HCT116 (cell line): ENCODE measurements at regions not wholly inside any gene's neighbourhood (a gene's known extent, or its start where the extent isn't known, plus 50 kb on each side); places are given as distances from the start of the nearest gene placed in this dataset.

Experiments
- CEBPB ChIP-seq: IDR thresholded peaks from 2 replicates; pipeline ENCODE4 v1.6.1; 2012; ENCODE audit warnings: low read depth
- ELF1 ChIP-seq: IDR thresholded peaks from 2 replicates; pipeline ENCODE4 v1.6.1; 2012; ENCODE audit warnings: low read depth, borderline replicate concordance
- EZH2 ChIP-seq: fragments of 200-600 bp; sonication (generic); IDR thresholded peaks from 2 replicates; pipeline ENCODE4 v1.6.1; 2017; ENCODE audit warnings: antibody characterized with exemption, mixed run types
- EZH2phosphoT487 ChIP-seq: fragments of 200-600 bp; IDR thresholded peaks from 2 replicates; pipeline ENCODE4 v1.6.1; 2018; ENCODE audit warnings: antibody characterized with exemption, borderline replicate concordance
- POLR2A ChIP-seq: IDR thresholded peaks from 2 replicates; pipeline ENCODE4 v1.7.0; 2011; ENCODE audit warnings: borderline replicate concordance; ENCODE audit not compliant: insufficient read depth, insufficient read length; ENCODE audit errors: extremely low read depth
- POLR2AphosphoS5 ChIP-seq: IDR thresholded peaks from 2 replicates; pipeline ENCODE4 v1.6.1; 2011; ENCODE audit warnings: mild to moderate bottlenecking, low read depth, low read length, moderate library complexity
- RAD21 ChIP-seq: IDR thresholded peaks from 2 replicates; pipeline ENCODE4 v1.6.1; 2012; ENCODE audit warnings: low read depth, mild to moderate bottlenecking
- YY1 ChIP-seq: IDR thresholded peaks from 2 replicates; pipeline ENCODE4 v1.6.1; 2011; ENCODE audit warnings: low read length, low read depth, moderate library complexity, mild to moderate bottlenecking; ENCODE audit not compliant: insufficient replicate concordance; ENCODE audit errors: extremely low read depth
- TF ChIP-seq, protein P1 (sequence below), 3 experiments: fragments of 200-600 bp in 1 of 3; sonication (generic) in 1 of 3; IDR thresholded peaks in 2 of 3; conservative IDR thresholded peaks in 1 of 3; 2 replicates each; pipeline ENCODE4 v1.5.1; 2012 to 2017; ENCODE audit warnings: low read depth in 2 of 3, low read length in 2 of 3, antibody characterized with exemption in 1 of 3, borderline replicate concordance in 1 of 3, control low read depth in 1 of 3, mild to moderate bottlenecking in 1 of 3, mixed read lengths in 1 of 3, mixed run types in 1 of 3, moderate library complexity in 1 of 3; ENCODE audit not compliant: insufficient read depth in 1 of 3
- TF ChIP-seq, protein P2 (sequence below): IDR thresholded peaks from 2 replicates; pipeline ENCODE4 v1.6.1; 2012
- TF ChIP-seq, protein P3 (sequence below): IDR thresholded peaks from 2 replicates; pipeline ENCODE4 v1.6.1; 2012; ENCODE audit warnings: low read depth
- TF ChIP-seq, protein P4 (sequence below): IDR thresholded peaks from 2 replicates; pipeline ENCODE4 v1.6.1; 2011; ENCODE audit warnings: mild to moderate bottlenecking, low read length, moderate library complexity; ENCODE audit not compliant: insufficient replicate concordance; ENCODE audit errors: extremely low read depth

DNA sequence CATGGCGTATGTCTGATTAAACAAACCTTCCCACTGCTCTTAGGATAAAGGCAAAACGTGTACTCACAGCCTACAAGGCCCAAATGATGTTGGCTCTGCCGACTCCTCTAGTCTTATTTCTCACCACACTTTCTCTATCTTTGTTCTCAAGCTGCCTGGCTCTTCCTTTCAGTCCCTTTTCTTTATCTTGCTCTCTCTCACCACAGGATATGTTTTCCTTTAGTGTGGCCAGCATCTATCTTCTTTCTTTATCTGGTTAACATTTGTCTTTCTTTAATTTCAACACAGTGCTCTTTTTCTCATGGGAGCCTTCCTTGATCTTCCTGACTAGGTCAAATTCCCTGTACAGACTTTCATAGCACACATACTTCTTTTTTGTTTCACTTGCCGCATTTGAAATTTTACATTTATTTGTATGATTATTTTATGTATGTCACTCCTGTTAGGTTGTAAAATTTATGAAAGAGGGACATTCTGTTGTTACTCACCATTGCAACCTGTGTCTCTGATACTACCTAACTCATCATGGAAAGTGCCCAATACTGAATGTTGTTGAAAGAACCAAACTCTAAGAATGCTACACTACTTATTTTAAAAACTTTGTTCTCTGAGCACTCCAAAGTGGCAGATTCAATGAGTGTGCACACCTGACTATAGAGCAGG lies 328.9 kb upstream of the CBLB start:
- TF ChIP-seq YY1 (no peak), EZH2 (no peak), ELF1 (no peak), POLR2A (no peak), POLR2AphosphoS5 (no peak), RAD21 (no peak), CEBPB (no peak), EZH2phosphoT487 (no peak)
- TF ChIP-seq, protein P1, sequence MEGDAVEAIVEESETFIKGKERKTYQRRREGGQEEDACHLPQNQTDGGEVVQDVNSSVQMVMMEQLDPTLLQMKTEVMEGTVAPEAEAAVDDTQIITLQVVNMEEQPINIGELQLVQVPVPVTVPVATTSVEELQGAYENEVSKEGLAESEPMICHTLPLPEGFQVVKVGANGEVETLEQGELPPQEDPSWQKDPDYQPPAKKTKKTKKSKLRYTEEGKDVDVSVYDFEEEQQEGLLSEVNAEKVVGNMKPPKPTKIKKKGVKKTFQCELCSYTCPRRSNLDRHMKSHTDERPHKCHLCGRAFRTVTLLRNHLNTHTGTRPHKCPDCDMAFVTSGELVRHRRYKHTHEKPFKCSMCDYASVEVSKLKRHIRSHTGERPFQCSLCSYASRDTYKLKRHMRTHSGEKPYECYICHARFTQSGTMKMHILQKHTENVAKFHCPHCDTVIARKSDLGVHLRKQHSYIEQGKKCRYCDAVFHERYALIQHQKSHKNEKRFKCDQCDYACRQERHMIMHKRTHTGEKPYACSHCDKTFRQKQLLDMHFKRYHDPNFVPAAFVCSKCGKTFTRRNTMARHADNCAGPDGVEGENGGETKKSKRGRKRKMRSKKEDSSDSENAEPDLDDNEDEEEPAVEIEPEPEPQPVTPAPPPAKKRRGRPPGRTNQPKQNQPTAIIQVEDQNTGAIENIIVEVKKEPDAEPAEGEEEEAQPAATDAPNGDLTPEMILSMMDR (IDR thresholded peaks at IDR 0.05 in 2 of 3, conservative IDR thresholded peaks at IDR 0.05 in 1 of 3; ENCODE audit: borderline replicate concordance in 1 of 3, insufficient read depth in 1 of 3, low read depth in 2 of 3, low read length in 2 of 3): no peak
- TF ChIP-seq, protein P2, sequence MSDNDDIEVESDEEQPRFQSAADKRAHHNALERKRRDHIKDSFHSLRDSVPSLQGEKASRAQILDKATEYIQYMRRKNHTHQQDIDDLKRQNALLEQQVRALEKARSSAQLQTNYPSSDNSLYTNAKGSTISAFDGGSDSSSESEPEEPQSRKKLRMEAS: no peak
- TF ChIP-seq, protein P3, sequence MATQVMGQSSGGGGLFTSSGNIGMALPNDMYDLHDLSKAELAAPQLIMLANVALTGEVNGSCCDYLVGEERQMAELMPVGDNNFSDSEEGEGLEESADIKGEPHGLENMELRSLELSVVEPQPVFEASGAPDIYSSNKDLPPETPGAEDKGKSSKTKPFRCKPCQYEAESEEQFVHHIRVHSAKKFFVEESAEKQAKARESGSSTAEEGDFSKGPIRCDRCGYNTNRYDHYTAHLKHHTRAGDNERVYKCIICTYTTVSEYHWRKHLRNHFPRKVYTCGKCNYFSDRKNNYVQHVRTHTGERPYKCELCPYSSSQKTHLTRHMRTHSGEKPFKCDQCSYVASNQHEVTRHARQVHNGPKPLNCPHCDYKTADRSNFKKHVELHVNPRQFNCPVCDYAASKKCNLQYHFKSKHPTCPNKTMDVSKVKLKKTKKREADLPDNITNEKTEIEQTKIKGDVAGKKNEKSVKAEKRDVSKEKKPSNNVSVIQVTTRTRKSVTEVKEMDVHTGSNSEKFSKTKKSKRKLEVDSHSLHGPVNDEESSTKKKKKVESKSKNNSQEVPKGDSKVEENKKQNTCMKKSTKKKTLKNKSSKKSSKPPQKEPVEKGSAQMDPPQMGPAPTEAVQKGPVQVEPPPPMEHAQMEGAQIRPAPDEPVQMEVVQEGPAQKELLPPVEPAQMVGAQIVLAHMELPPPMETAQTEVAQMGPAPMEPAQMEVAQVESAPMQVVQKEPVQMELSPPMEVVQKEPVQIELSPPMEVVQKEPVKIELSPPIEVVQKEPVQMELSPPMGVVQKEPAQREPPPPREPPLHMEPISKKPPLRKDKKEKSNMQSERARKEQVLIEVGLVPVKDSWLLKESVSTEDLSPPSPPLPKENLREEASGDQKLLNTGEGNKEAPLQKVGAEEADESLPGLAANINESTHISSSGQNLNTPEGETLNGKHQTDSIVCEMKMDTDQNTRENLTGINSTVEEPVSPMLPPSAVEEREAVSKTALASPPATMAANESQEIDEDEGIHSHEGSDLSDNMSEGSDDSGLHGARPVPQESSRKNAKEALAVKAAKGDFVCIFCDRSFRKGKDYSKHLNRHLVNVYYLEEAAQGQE: no peak
- TF ChIP-seq, protein P4, sequence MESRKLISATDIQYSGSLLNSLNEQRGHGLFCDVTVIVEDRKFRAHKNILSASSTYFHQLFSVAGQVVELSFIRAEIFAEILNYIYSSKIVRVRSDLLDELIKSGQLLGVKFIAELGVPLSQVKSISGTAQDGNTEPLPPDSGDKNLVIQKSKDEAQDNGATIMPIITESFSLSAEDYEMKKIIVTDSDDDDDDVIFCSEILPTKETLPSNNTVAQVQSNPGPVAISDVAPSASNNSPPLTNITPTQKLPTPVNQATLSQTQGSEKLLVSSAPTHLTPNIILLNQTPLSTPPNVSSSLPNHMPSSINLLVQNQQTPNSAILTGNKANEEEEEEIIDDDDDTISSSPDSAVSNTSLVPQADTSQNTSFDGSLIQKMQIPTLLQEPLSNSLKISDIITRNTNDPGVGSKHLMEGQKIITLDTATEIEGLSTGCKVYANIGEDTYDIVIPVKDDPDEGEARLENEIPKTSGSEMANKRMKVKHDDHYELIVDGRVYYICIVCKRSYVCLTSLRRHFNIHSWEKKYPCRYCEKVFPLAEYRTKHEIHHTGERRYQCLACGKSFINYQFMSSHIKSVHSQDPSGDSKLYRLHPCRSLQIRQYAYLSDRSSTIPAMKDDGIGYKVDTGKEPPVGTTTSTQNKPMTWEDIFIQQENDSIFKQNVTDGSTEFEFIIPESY: no peak
